ENCODE measurements at regions not wholly inside any gene's neighbourhood (a gene's known extent, or its start where the extent isn't known, plus 50 kb on each side); places are given as distances from the start of the nearest gene placed in this dataset.

DNA sequence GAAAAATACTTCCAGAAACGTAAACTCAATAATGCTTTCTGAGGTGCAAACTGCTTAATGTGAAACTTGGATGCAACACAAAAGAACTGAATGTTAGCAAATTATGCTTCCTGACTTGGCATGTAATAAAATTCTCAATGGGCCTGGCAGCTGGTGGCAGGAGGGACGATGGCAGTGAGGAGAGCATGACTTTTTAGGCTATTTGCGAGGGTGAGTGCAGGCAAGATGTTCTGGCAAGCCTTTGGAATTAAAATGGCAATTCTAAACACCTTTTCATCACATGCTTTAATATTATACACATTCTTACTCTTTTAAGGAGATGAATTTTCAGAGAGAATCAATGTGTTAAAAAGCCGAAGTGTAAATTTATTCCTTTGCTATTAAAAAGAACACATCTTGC lies 224.8 kb upstream of the CDH4 start:
- Histone ChIP-seq H3K27ac (ENCODE audit: low read depth in 1 of 2, low read length in 1 of 2) (no peak overlapping the region), H3K9me3 (ENCODE audit: control insufficient read depth in 4 of 4, insufficient read depth in 3 of 4, low read length in 3 of 4) (peaks cover 0 to 4% (median 0%) of the 10 kb centered on the region in 4 donors), H3K4me1 (ENCODE audit: control insufficient read depth in 5 of 5, insufficient read depth in 5 of 5, low read length in 5 of 5) (no peaks in the 10 kb centered on the region), H3K9ac (ENCODE audit: insufficient read depth in 1 of 2, low read length in 2 of 2) (no peak overlapping the region), H3K4me3 (no peak overlapping the region), H3K27me3 (ENCODE audit: control insufficient read depth in 3 of 3, insufficient read depth in 3 of 3, low read length in 2 of 3) (peaks cover 0 to 5% (median 0%) of the 10 kb centered on the region in 3 donors), H3K36me3 (ENCODE audit: control insufficient read depth in 4 of 4, insufficient read depth in 4 of 4, low read length in 4 of 4) (no peaks in the 10 kb centered on the region)
- WGBS, 2 donors = 79 to 81% methylated on average over 4 of the region's 4 CpGs
- DNase-seq (no peak), ATAC-seq (ENCODE audit: insufficient read depth, low FRiP score) (no peak)
- TF ChIP-seq, protein P1, sequence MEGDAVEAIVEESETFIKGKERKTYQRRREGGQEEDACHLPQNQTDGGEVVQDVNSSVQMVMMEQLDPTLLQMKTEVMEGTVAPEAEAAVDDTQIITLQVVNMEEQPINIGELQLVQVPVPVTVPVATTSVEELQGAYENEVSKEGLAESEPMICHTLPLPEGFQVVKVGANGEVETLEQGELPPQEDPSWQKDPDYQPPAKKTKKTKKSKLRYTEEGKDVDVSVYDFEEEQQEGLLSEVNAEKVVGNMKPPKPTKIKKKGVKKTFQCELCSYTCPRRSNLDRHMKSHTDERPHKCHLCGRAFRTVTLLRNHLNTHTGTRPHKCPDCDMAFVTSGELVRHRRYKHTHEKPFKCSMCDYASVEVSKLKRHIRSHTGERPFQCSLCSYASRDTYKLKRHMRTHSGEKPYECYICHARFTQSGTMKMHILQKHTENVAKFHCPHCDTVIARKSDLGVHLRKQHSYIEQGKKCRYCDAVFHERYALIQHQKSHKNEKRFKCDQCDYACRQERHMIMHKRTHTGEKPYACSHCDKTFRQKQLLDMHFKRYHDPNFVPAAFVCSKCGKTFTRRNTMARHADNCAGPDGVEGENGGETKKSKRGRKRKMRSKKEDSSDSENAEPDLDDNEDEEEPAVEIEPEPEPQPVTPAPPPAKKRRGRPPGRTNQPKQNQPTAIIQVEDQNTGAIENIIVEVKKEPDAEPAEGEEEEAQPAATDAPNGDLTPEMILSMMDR (IDR thresholded peaks at IDR 0.05; ENCODE audit: control extremely low read depth, extremely low read depth) = no peak

DNA sequence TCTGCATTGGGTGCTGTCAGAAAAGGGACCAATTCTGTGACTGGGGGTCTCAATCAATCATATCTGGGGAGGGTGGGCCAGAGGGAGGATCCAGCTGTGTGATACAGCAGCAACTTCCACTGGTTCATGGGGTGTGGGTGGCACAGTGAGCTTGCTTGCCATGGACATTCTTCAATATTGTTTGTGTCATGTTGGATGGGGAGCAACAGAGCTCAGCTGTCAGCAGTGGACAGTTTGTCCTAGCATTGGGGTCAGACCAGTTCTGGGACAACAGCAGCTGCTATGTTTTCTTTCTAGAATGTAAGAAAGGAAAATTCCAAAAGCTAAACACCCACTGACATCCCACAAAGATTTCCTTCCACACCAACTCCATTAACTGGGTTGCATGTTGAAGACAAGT lies 221.9 kb upstream of the CDH4 start:
- DNase-seq (no peak), ATAC-seq (ENCODE audit: insufficient read depth, low FRiP score) (no peak)
- no peak overlapping the region for H3K27ac ChIP-seq (ENCODE audit: low read depth in 1 of 2, low read length in 1 of 2)
- H3K9me3 ChIP-seq (ENCODE audit: control insufficient read depth in 4 of 4, insufficient read depth in 3 of 4, low read length in 3 of 4) = peaks cover 0 to 4% (median 0%) of the 10 kb centered on the region in 4 donors
- H3K27me3 ChIP-seq (ENCODE audit: control insufficient read depth in 3 of 3, insufficient read depth in 3 of 3, low read length in 2 of 3) = no peaks in the 10 kb centered on the region
- H3K4me3 ChIP-seq = no peak overlapping the region
- H3K4me1 ChIP-seq (ENCODE audit: control insufficient read depth in 5 of 5, insufficient read depth in 5 of 5, low read length in 5 of 5) = no peaks in the 10 kb centered on the region
- no peaks in the 10 kb centered on the region for H3K36me3 ChIP-seq (ENCODE audit: control insufficient read depth in 4 of 4, insufficient read depth in 4 of 4, low read length in 4 of 4)
- TF ChIP-seq, protein P1 (IDR thresholded peaks at IDR 0.05; ENCODE audit: control extremely low read depth, extremely low read depth) = no peak
- no peak overlapping the region for H3K9ac ChIP-seq (ENCODE audit: insufficient read depth in 1 of 2, low read length in 2 of 2)

DNA sequence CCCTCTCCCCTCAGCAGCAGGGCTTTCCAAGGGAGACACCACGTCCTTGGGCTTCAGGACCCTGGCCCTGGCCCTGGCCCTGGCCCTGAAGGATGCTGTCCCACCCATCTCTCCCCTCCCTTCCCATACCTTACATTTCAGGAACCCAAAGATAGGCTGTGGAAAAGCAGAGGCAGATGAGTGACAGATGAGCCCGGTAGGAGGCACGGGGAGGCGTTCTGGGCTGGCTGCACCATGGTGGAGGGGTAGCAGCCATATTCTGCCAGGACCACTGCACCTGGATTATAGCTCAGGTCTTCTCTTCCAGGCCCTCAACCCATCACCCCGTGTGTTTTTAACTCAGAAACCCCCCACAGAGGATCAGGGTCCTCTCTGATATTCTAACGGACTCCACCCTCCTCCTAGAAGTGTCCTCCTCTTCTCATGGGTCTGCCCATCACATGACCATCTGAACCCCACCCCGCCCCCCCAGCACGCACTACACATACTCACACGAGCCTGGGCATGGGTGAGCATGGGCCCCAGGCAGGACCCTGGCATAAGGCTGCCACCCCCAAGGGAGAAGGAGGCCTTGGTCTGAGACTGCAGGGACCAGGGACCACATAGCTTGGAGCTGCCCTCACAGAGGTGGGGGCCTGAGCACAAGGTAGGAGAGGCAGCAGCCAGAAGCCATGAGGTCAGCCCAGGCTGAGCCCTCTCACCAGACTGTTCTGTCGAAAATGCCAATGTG lies 220.8 kb upstream of the CDH4 start:
- no peaks in the 10 kb centered on the region for H3K36me3 ChIP-seq (ENCODE audit: control insufficient read depth in 4 of 4, insufficient read depth in 4 of 4, low read length in 4 of 4)
- H3K4me3 ChIP-seq = no peak overlapping the region
- no peaks in the 10 kb centered on the region for H3K27me3 ChIP-seq (ENCODE audit: control insufficient read depth in 3 of 3, insufficient read depth in 3 of 3, low read length in 2 of 3)
- peaks cover 0 to 4% (median 0%) of the 10 kb centered on the region in 4 donors for H3K9me3 ChIP-seq (ENCODE audit: control insufficient read depth in 4 of 4, insufficient read depth in 3 of 4, low read length in 3 of 4)
- no peak overlapping the region for H3K27ac ChIP-seq (ENCODE audit: low read depth in 1 of 2, low read length in 1 of 2)
- no peak overlapping the region for H3K9ac ChIP-seq (ENCODE audit: insufficient read depth in 1 of 2, low read length in 2 of 2)
- DNase-seq (no peak), ATAC-seq (ENCODE audit: insufficient read depth, low FRiP score) (no peak)
- TF ChIP-seq, protein P1 (IDR thresholded peaks at IDR 0.05; ENCODE audit: control extremely low read depth, extremely low read depth) = no peak
- no peaks in the 10 kb centered on the region for H3K4me1 ChIP-seq (ENCODE audit: control insufficient read depth in 5 of 5, insufficient read depth in 5 of 5, low read length in 5 of 5)
- 68 to 77% methylated on average over 10 of the region's 10 CpGs for WGBS, 2 donors

DNA sequence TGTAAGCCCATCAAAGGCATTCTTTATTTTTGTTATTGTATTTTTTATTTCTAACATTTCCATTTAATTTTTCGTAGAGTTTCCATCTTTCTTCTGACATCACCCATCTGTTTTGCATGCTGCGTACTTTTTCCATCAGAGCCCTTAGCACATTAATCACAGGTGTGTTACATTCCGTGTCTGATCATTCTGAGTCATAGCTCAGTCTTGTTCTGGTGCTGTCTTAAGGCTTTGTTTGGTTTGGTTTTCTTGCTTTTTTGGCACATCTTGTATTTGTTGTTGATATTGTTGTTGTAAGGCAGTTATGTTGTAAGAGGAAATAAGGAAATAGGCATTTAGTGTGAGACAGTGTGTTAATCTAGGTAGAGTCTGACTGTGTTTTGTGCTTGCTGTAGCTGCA lies 214.6 kb upstream of the CDH4 start:
- WGBS, 2 donors = 82 to 85% methylated on average over 3 of the region's 3 CpGs
- H3K4me3 ChIP-seq = no peak overlapping the region
- H3K9ac ChIP-seq (ENCODE audit: insufficient read depth in 1 of 2, low read length in 2 of 2) = no peak overlapping the region
- no peaks in the 10 kb centered on the region for H3K4me1 ChIP-seq (ENCODE audit: control insufficient read depth in 5 of 5, insufficient read depth in 5 of 5, low read length in 5 of 5)
- no peaks in the 10 kb centered on the region for H3K27me3 ChIP-seq (ENCODE audit: control insufficient read depth in 3 of 3, insufficient read depth in 3 of 3, low read length in 2 of 3)
- no peaks in the 10 kb centered on the region for H3K36me3 ChIP-seq (ENCODE audit: control insufficient read depth in 4 of 4, insufficient read depth in 4 of 4, low read length in 4 of 4)
- ATAC-seq (ENCODE audit: insufficient read depth, low FRiP score) = no peak
- H3K9me3 ChIP-seq (ENCODE audit: control insufficient read depth in 4 of 4, insufficient read depth in 3 of 4, low read length in 3 of 4) = peaks cover 0 to 3% (median 0%) of the 10 kb centered on the region in 4 donors
- H3K27ac ChIP-seq (ENCODE audit: low read depth in 1 of 2, low read length in 1 of 2) = no peak overlapping the region
- TF ChIP-seq, protein P1 (IDR thresholded peaks at IDR 0.05; ENCODE audit: control extremely low read depth, extremely low read depth) = no peak
- DNase-seq = no peak

Measured in lung (tissue), 11 donors.